ENCODE measurements at regions not wholly inside any gene's neighbourhood (a gene's known extent, or its start where the extent isn't known, plus 50 kb on each side); places are given as distances from the start of the nearest gene placed in this dataset.

GRCh38 chr2:9752441-9753275, 90.6 kb upstream of the TAF1B start:
- ChIA-PET POLR2A (interaction anchor here (1.4 kb wide), 1 partner anchor 291 kb away, joined by 3 read pairs; the partner anchor contains the start of gene KLF11), CTCF (no interaction called here)
- no peak for TF ChIP-seq FOXK2 (IDR thresholded peaks at IDR 0.05)
- TF ChIP-seq PKNOX1 (IDR thresholded peaks at IDR 0.05) = no peak
- no peak for TF ChIP-seq BHLHE40 (IDR thresholded peaks at IDR 0.05; ENCODE audit: borderline replicate concordance)
- no peak for TF ChIP-seq SUZ12 (IDR thresholded peaks at IDR 0.05)
- TF ChIP-seq CTBP1 (IDR thresholded peaks at IDR 0.05; ENCODE audit: borderline replicate concordance) = no peak
- no peak for TF ChIP-seq ZNF384 (IDR thresholded peaks at IDR 0.05)
- no peak for TF ChIP-seq FOXA1 (IDR thresholded peaks at IDR 0.05)
- TF ChIP-seq LEF1 (IDR thresholded peaks at IDR 0.05; ENCODE audit: borderline replicate concordance) = no peak
- no peak for TF ChIP-seq FOXM1 (IDR thresholded peaks at IDR 0.05; ENCODE audit: borderline replicate concordance)
- DNase-seq (ENCODE audit: extremely low spot score) = no peak

GRCh38 chr2:9753276-9753600, 90.0 kb upstream of the TAF1B start:
- CTCF ChIA-PET = no interaction called here
- no peak for DNase-seq (ENCODE audit: extremely low spot score)
- TF ChIP-seq BHLHE40 (IDR thresholded peaks at IDR 0.05; ENCODE audit: borderline replicate concordance) = no peak
- no peak for TF ChIP-seq FOXA1 (IDR thresholded peaks at IDR 0.05)
- no peak for TF ChIP-seq FOXM1 (IDR thresholded peaks at IDR 0.05; ENCODE audit: borderline replicate concordance)
- TF ChIP-seq TARDBP (IDR thresholded peaks at IDR 0.05) = no peak
- no peak for TF ChIP-seq ZNF384 (IDR thresholded peaks at IDR 0.05)
- TF ChIP-seq NFRKB (IDR thresholded peaks at IDR 0.05) = no peak
- no peak for TF ChIP-seq LEF1 (IDR thresholded peaks at IDR 0.05; ENCODE audit: borderline replicate concordance)
- TF ChIP-seq CTBP1 (IDR thresholded peaks at IDR 0.05; ENCODE audit: borderline replicate concordance) = no peak
- no peak for TF ChIP-seq FOXK2 (IDR thresholded peaks at IDR 0.05)
- TF ChIP-seq PKNOX1 (IDR thresholded peaks at IDR 0.05) = no peak
- TF ChIP-seq HDGF (IDR thresholded peaks at IDR 0.05; ENCODE audit: borderline replicate concordance) = no peak
- POLR2A ChIA-PET = interaction anchor here (1.4 kb wide), 1 partner anchor 290 kb away, joined by 3 read pairs; the partner anchor contains the start of gene KLF11

GRCh38 chr2:9753665-9754531, 89.4 kb upstream of the TAF1B start:
- ChIA-PET POLR2A (interaction anchor here (1.4 kb wide), 1 partner anchor 290 kb away, joined by 3 read pairs; the partner anchor contains the start of gene KLF11), CTCF (no interaction called here)
- TF ChIP-seq TARDBP (IDR thresholded peaks at IDR 0.05) = no peak
- no peak for TF ChIP-seq SP1 (IDR thresholded peaks at IDR 0.05)
- no peak for TF ChIP-seq PKNOX1 (IDR thresholded peaks at IDR 0.05)
- TF ChIP-seq FOXM1 (IDR thresholded peaks at IDR 0.05; ENCODE audit: borderline replicate concordance) = no peak
- no peak for TF ChIP-seq FOXK2 (IDR thresholded peaks at IDR 0.05)
- no peak for TF ChIP-seq LEF1 (IDR thresholded peaks at IDR 0.05; ENCODE audit: borderline replicate concordance)
- TF ChIP-seq HDGF (IDR thresholded peaks at IDR 0.05; ENCODE audit: borderline replicate concordance) = no peak
- TF ChIP-seq L3MBTL2 (conservative IDR thresholded peaks at IDR 0.05) = no peak
- no peak for TF ChIP-seq BHLHE40 (IDR thresholded peaks at IDR 0.05; ENCODE audit: borderline replicate concordance)
- TF ChIP-seq CTBP1 (IDR thresholded peaks at IDR 0.05; ENCODE audit: borderline replicate concordance) = no peak
- no peak for TF ChIP-seq NFRKB (IDR thresholded peaks at IDR 0.05)
- no peak for TF ChIP-seq FOXA1 (IDR thresholded peaks at IDR 0.05)
- no peak for TF ChIP-seq ELF4 (IDR thresholded peaks at IDR 0.05)
- TF ChIP-seq ZNF384 (IDR thresholded peaks at IDR 0.05) = no peak
- no peak for TF ChIP-seq SUZ12 (IDR thresholded peaks at IDR 0.05)
- no peak for TF ChIP-seq ARNT (IDR thresholded peaks at IDR 0.05)
- DNase-seq (ENCODE audit: extremely low spot score) = no peak

- DNase-seq (ENCODE audit: extremely low spot score) = no peak
- ChIA-PET CTCF (no interaction called here), POLR2A (interaction anchor here (1.4 kb wide), 1 partner anchor 289 kb away, joined by 3 read pairs; the partner anchor contains the start of gene KLF11)
- no peak for TF ChIP-seq FOXA1 (IDR thresholded peaks at IDR 0.05)
- TF ChIP-seq CTBP1 (IDR thresholded peaks at IDR 0.05; ENCODE audit: borderline replicate concordance) = no peak
- no peak for TF ChIP-seq FOXM1 (IDR thresholded peaks at IDR 0.05; ENCODE audit: borderline replicate concordance)
- TF ChIP-seq SP1 (IDR thresholded peaks at IDR 0.05) = no peak
- TF ChIP-seq TARDBP (IDR thresholded peaks at IDR 0.05) = no peak
- TF ChIP-seq SUZ12 (IDR thresholded peaks at IDR 0.05) = no peak
- no peak for TF ChIP-seq FOXK2 (IDR thresholded peaks at IDR 0.05)
- TF ChIP-seq PKNOX1 (IDR thresholded peaks at IDR 0.05) = no peak
- TF ChIP-seq HDGF (IDR thresholded peaks at IDR 0.05; ENCODE audit: borderline replicate concordance) = no peak
- no peak for TF ChIP-seq BHLHE40 (IDR thresholded peaks at IDR 0.05; ENCODE audit: borderline replicate concordance)
These were observed 88.8 kb upstream of the TAF1B start for GRCh38 chr2:9754532-9754887.

- ChIA-PET CTCF (no interaction called here), POLR2A (no interaction called here)
These were observed 88.3 kb upstream of the TAF1B start for GRCh38 chr2:9755008-9755407.

More at GRCh38 chr2:9755008-9755407, 88.3 kb upstream of the TAF1B start:
- DNase-seq (ENCODE audit: extremely low spot score) = no peak
- TF ChIP-seq L3MBTL2 (conservative IDR thresholded peaks at IDR 0.05) (no peak), FOXA1 (IDR thresholded peaks at IDR 0.05) (no peak), ELF4 (IDR thresholded peaks at IDR 0.05) (no peak), SUZ12 (IDR thresholded peaks at IDR 0.05) (no peak), ZNF384 (IDR thresholded peaks at IDR 0.05) (no peak), FOXK2 (IDR thresholded peaks at IDR 0.05) (no peak), NFRKB (IDR thresholded peaks at IDR 0.05) (no peak), PKNOX1 (IDR thresholded peaks at IDR 0.05) (no peak), SP1 (IDR thresholded peaks at IDR 0.05) (no peak), FOXM1 (IDR thresholded peaks at IDR 0.05; ENCODE audit: borderline replicate concordance) (no peak), CTBP1 (IDR thresholded peaks at IDR 0.05; ENCODE audit: borderline replicate concordance) (no peak), LEF1 (IDR thresholded peaks at IDR 0.05; ENCODE audit: borderline replicate concordance) (no peak), ARNT (IDR thresholded peaks at IDR 0.05) (no peak)

Data from HEK293T (cell line).